ENCODE measurements at regions not wholly inside any gene's neighbourhood (a gene's known extent, or its start where the extent isn't known, plus 50 kb on each side); places are given as distances from the start of the nearest gene placed in this dataset.
A peak's percentile ranks its signal among the peaks of the same experiment; 100 is the strongest.

DNA sequence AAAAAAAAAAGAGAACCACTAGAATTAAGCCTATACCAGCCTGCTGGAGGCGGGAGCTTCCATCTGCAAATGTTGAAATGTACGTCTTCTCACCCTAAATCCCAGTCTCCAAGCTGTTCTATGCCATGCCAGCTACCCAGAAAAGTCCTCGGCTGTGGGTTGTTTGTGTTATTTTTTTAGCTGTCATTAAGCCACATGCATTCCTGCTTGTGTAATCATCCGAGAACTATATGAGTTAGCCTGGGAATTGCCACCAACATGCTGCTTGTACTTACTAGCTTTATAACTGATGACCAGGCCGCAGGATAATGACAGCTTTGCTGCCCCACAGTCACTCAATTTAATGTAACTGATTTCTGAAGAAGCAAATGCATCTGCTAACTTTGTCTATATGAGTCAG lies 313.9 kb upstream of the SALL1 start:
- WGBS: 75% methylated on average over 5 of the region's 5 CpGs
- Histone ChIP-seq H3K4me1 (no peaks in the 10 kb centered on the region), H3K9me3 (no peaks in the 10 kb centered on the region), H3K27me3 (no peaks in the 10 kb centered on the region), H3K36me3 (no peaks in the 10 kb centered on the region), H3K4me3 (no peak overlapping the region), H3K27ac (replicated peaks in 1 of 4) (no peak overlapping the region)
- peak; percentile 60 for DNase-seq (ENCODE audit: extremely low spot score)
- TF ChIP-seq POLR2AphosphoS5 (IDR thresholded peaks at IDR 0.05): no peak
- intact Hi-C loops (cut with DNase I): no loop called here

DNA sequence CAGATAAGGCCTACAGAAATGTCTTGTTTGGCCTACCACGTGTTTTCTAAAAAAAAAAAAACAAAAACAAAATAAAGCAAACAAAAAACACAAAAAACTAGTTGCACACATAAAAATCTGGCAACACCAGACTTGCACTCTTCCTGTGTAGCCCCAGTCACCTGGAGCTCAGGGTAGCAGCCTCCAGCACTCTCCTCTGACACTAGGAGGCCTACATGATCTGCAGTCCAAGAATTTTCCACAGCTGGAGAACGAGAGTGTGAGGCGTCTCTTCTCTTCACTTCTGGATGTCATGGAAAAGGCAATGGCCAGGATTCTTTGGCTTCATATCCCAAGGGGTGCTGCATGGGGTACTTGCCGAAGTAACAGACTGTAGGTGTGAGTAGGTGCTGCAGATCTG lies 310.2 kb upstream of the SALL1 start:
- no peak for DNase-seq (ENCODE audit: extremely low spot score)
- TF ChIP-seq POLR2A (IDR thresholded peaks at IDR 0.05; ENCODE audit: low read depth) (no peak), POLR2AphosphoS5 (IDR thresholded peaks at IDR 0.05) (no peak), EP300 (IDR thresholded peaks at IDR 0.05) (no peak)
- TF ChIP-seq, protein P1, sequence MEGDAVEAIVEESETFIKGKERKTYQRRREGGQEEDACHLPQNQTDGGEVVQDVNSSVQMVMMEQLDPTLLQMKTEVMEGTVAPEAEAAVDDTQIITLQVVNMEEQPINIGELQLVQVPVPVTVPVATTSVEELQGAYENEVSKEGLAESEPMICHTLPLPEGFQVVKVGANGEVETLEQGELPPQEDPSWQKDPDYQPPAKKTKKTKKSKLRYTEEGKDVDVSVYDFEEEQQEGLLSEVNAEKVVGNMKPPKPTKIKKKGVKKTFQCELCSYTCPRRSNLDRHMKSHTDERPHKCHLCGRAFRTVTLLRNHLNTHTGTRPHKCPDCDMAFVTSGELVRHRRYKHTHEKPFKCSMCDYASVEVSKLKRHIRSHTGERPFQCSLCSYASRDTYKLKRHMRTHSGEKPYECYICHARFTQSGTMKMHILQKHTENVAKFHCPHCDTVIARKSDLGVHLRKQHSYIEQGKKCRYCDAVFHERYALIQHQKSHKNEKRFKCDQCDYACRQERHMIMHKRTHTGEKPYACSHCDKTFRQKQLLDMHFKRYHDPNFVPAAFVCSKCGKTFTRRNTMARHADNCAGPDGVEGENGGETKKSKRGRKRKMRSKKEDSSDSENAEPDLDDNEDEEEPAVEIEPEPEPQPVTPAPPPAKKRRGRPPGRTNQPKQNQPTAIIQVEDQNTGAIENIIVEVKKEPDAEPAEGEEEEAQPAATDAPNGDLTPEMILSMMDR (IDR thresholded peaks at IDR 0.05): no peak
- no peaks in the 10 kb centered on the region for H3K27me3 ChIP-seq
- no peaks in the 10 kb centered on the region for H3K4me1 ChIP-seq
- no peak overlapping the region for H3K27ac ChIP-seq (replicated peaks in 1 of 4)
- H3K4me3 ChIP-seq: no peak overlapping the region
- intact Hi-C loops (cut with DNase I): no loop called here
- H3K9me3 ChIP-seq: no peaks in the 10 kb centered on the region
- WGBS: 84% methylated on average over 4 of the region's 4 CpGs
- no peaks in the 10 kb centered on the region for H3K36me3 ChIP-seq

DNA sequence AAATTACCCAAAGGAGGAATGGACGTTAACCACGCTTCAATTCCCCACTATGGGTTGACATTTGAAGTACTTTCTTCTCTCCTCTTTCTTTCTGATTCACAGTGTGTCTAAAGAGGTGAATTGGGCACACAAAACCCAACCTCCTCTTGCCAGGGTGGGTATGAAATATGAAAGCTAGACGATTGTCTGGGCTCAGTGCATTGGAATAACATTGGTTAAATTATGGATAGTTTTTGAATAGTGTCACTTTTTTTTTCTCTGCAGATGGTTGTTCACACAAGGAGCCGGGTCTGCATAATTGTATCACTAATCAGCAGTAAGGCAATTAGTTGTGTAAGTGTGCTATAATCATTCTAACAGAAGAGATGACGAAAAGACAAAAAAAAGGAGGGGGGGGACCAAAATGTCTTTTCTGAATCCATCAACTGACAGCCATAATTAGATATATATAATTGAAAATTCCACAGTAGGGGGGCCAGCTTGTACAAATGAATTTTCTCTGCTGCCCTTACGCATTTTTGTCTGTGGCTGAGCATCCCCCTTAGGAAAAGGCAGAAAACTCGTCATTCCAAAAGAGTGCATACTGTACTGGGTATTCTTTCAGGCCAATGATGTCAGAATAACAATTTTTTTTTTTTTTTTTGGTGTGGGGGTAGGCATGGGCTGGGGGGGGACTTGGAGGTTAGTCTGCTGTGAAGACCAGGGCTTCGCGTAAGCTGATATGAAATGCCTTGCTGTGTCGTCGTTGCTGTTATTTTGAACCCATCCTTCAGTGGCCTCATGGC lies 307.5 kb upstream of the SALL1 start:
- no peaks in the 10 kb centered on the region for H3K27me3 ChIP-seq
- H3K4me1 ChIP-seq: no peaks in the 10 kb centered on the region
- intact Hi-C loops (cut with DNase I): no loop called here
- peak; percentile 42 for DNase-seq (ENCODE audit: extremely low spot score)
- TF ChIP-seq POLR2AphosphoS5 (IDR thresholded peaks at IDR 0.05) (no peak), POLR2A (IDR thresholded peaks at IDR 0.05; ENCODE audit: low read depth) (no peak), EP300 (IDR thresholded peaks at IDR 0.05) (no peak)
- TF ChIP-seq, protein P1 (IDR thresholded peaks at IDR 0.05): no peak
- no peak overlapping the region for H3K4me3 ChIP-seq
- H3K27ac ChIP-seq (replicated peaks in 1 of 4): no peak overlapping the region
- H3K9me3 ChIP-seq: no peaks in the 10 kb centered on the region
- H3K36me3 ChIP-seq: no peaks in the 10 kb centered on the region
- WGBS: 73% methylated on average over 11 of the region's 11 CpGs

DNA sequence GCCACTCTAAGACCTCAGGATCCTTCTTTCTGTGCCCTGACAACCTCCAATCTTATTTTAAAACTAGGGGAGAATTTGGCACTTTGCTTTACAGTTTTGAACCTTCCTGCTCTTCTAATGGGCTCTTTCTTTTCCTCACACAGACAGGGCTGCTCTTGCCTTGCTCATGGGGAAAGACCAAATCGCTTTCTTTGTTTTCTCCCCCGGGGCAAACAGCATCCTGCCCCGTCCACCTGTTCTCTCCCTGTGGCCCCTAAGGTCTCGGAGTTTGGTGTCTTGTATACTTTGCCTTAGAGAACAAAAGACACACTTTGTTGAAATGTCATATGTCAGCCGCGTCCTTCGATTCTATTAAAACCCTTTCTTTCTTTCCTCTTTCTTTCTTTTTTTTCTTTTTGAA lies 306.7 kb upstream of the SALL1 start:
- H3K36me3 ChIP-seq: no peaks in the 10 kb centered on the region
- no peak overlapping the region for H3K4me3 ChIP-seq
- peak; percentile 31 for DNase-seq (ENCODE audit: extremely low spot score)
- H3K4me1 ChIP-seq: no peaks in the 10 kb centered on the region
- no peaks in the 10 kb centered on the region for H3K9me3 ChIP-seq
- H3K27ac ChIP-seq (replicated peaks in 1 of 4): no peak overlapping the region
- H3K27me3 ChIP-seq: no peaks in the 10 kb centered on the region
- WGBS: 62% methylated on average over 7 of the region's 7 CpGs
- TF ChIP-seq EP300 (IDR thresholded peaks at IDR 0.05): no peak
- TF ChIP-seq, protein P1 (IDR thresholded peaks at IDR 0.05): no peak
- intact Hi-C loops (cut with DNase I): no loop called here

DNA sequence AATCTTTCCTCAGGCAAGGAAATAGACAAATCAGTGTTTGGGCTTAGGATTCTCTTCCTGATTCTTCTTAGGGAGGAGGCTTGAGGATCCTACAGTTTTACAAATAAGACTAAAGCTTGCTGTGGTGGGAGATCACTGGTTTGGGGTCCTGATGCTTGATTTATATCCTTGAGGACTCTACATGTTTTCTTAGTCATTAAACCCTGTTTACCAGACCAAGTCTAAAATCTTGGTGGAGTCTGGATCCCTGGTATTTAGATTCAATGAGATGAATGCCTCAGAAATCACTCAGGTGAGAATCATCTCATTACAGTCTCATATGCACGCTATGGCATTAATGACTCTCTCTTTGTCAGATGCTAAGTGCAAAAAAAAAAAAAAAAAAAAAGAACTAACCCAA lies 304.3 kb upstream of the SALL1 start:
- WGBS: 92% methylated on average over 1 of the region's 1 CpG
- Histone ChIP-seq H3K27ac (replicated peaks in 1 of 4) (no peak overlapping the region), H3K27me3 (no peaks in the 10 kb centered on the region)

More for the DNA sequence above, 304.3 kb upstream of the SALL1 start:
- intact Hi-C loops (cut with DNase I): no loop called here
- H3K9me3 ChIP-seq: no peaks in the 10 kb centered on the region
- DNase-seq (ENCODE audit: extremely low spot score): no peak
- H3K4me3 ChIP-seq: no peak overlapping the region
- TF ChIP-seq, protein P1 (IDR thresholded peaks at IDR 0.05): no peak
- TF ChIP-seq POLR2AphosphoS5 (IDR thresholded peaks at IDR 0.05) (no peak), POLR2A (IDR thresholded peaks at IDR 0.05; ENCODE audit: low read depth) (no peak), EP300 (IDR thresholded peaks at IDR 0.05) (no peak)
- H3K4me1 ChIP-seq: no peaks in the 10 kb centered on the region
- H3K36me3 ChIP-seq: no peaks in the 10 kb centered on the region
